Testis (tissue), 2 donors: ENCODE measurements at regions not wholly inside any gene's neighbourhood (a gene's known extent, or its start where the extent isn't known, plus 50 kb on each side); places are given as distances from the start of the nearest gene placed in this dataset.

Experiments used
- POLR2A ChIP-seq: fragments of 450-650 bp; IDR thresholded peaks from one replicate; pipeline ENCODE4 v1.6.1; 2017; ENCODE audit warnings: antibody characterized with exemption, mild to moderate bottlenecking, moderate library complexity
- TF ChIP-seq, protein P1 (sequence below), 3 experiments: fragments of 450-650 bp in 2 of 3; fragments of 200-600 bp in 1 of 3; sonication (generic) in 1 of 3; IDR thresholded peaks; one replicate each; pipeline ENCODE4 v1.5.1; 2016 to 2019; ENCODE audit warnings: antibody characterized with exemption in 3 of 3, mild to moderate bottlenecking in 2 of 3, moderate library complexity in 1 of 3

DNA sequence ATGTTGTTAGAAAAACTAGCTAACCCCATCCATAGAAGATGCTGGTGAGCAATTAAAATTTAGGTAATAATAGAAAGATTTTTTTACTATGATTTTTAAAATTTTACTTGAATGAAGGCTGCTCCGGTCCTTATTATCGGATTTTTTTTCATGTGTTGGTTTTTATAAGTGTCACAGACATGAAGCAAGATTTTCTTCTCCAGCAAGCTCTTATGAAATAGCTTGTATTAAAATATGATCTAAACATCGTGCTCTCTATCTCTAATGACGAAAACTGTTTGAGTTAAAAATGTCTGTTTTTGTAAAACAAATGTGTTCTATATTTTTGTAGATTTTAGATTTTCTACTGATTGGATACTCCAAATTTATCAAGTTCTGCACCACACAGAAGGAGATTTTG is 339.6 kb downstream of the ZNF536 start:
- TF ChIP-seq, protein P1, sequence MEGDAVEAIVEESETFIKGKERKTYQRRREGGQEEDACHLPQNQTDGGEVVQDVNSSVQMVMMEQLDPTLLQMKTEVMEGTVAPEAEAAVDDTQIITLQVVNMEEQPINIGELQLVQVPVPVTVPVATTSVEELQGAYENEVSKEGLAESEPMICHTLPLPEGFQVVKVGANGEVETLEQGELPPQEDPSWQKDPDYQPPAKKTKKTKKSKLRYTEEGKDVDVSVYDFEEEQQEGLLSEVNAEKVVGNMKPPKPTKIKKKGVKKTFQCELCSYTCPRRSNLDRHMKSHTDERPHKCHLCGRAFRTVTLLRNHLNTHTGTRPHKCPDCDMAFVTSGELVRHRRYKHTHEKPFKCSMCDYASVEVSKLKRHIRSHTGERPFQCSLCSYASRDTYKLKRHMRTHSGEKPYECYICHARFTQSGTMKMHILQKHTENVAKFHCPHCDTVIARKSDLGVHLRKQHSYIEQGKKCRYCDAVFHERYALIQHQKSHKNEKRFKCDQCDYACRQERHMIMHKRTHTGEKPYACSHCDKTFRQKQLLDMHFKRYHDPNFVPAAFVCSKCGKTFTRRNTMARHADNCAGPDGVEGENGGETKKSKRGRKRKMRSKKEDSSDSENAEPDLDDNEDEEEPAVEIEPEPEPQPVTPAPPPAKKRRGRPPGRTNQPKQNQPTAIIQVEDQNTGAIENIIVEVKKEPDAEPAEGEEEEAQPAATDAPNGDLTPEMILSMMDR (IDR thresholded peaks at IDR 0.05), result no peak
- TF ChIP-seq POLR2A, result no peak
